HG03097 (cell line): ENCODE measurements at regions not wholly inside any gene's neighbourhood (a gene's known extent, or its start where the extent isn't known, plus 50 kb on each side); places are given as distances from the start of the nearest gene placed in this dataset.

Experiments used
- ATAC-seq: cut with Tn5 transposase; IDR thresholded peaks from one replicate; pipeline ENCODE4 v1.9.1; 2021; ENCODE audit not compliant: unreplicated experiment, low FRiP score

DNA sequence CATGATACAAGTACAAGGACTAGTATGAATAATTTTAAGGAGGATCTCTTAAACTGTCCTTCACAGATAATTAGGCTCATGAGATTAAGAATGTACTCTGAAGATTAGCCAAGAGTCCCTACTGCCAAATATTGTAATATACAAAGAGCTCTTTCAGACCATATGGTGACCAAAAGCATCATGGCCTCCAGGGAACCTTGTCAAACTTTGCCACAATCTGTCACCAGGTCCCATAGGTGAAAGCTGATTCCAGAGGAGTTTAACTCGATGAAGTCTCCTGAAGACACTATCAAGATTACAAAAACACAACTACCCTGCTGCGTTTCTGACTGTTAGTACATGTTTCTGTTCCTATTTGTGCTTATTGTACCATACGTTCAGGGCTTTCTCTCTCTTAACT is 395.4 kb upstream of the ITGA1 start:
- no peak for ATAC-seq

GRCh38 chr5:52409835-52410234 is 377.9 kb upstream of the ITGA1 start:
- no peak for ATAC-seq

DNA sequence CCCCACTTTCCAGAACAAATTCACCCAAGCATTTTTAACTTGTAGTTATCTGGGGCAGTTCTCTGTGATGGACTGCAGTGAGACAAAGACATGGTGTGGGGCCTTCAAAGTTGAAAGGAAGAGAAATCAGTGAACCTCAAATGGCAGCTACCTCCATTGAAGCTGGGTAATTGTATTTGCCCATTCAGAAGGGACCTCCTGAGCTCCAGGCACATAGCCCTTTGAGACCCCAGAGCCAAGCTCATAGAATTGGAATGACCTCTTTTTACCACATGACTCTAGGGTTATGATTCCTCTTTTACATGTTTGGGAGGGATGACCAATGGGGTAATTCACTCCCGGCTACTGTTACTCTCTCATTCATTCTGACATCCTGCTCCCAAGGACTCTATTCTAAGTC is 368.4 kb upstream of the ITGA1 start:
- no peak for ATAC-seq

- no peak for ATAC-seq
Observed at GRCh38 chr5:52427615-52428014, 360.1 kb upstream of the ITGA1 start.

DNA sequence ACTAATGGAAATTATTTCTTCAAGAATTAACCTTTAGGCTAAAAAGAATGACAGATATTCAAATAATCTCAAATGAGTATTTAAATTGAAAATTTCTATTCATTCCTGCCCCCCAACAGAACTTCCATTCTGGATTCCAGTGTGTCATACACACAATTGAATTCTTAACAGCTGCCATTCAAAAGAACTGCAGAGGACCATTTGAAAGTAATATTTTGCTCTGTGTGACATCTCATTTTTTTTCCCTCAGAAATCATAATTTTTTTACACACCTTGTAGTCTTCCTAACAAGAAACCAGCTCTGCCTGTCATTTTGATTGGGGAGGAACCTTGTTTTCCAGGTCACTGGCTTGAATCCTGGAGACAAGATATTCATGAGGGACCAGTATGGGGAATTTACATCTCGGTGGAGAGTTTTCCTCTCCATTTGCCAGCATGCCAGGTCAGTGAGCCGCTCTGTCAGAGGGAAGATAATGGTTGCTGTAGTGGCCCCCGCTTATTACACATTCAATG is 358.7 kb upstream of the ITGA1 start:
- ATAC-seq, result no peak

DNA sequence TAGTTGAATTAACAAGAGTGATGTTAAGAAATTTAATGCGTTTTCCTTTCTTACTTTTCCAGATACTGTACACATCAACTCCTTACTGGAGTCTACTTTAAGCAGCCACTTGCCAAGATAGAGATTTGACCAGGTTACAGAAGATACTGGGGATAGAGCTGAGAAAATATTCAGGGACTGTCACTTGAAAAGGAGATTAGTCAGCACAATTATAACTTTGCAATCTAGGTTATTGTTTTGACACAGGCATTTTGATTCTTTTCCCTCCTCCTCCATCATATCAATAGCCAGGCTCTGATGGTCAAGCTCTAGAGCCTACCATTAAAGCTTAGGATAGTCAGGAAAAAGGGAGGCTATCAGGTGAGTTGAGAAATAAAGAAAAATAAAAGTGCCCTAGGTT is 345.9 kb upstream of the ITGA1 start:
- ATAC-seq, result no peak

- no peak for ATAC-seq
Observed at GRCh38 chr5:52443187-52443586, 344.5 kb upstream of the ITGA1 start.

- ATAC-seq, result no peak
Observed at GRCh38 chr5:52448111-52448510, 339.6 kb upstream of the ITGA1 start.

DNA sequence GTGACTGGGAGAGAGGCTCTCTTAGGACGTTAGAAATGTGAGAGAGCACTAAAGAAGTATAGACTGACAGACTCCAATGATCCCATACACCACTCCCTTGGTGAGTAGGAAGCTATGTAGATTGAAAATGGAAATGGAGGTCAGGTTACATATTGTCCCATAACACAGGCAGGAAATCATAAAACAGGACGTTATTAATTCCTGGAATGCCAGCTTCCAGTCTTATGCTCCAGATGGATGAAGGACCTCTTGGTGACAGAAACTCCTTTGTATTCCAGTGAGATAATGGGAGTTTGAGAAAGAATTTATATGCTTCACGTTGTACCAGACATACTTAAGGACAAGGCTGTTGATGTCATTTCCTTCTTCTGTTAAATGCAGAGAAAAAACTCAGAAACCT is 338.2 kb upstream of the ITGA1 start:
- ATAC-seq, result no peak

DNA sequence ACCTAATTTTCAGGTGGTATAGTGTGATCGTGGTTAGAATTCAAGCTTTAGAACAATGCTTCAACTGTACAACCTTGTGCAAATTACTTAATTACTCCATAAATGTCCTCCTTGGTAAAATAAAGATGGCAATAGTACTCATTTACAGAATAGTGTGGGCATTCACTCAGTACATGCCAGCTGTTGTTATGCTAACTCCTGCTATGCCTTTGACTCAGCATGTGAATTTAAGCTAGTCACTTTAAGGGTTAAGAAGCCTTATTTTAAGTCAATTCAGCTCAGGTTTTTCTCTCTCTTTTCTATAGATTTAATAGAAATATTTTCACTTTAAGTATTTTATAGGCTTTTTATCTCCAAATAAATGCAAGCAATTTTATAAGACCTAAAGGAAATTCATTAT is 335.6 kb upstream of the ITGA1 start:
- ATAC-seq, result no peak

DNA sequence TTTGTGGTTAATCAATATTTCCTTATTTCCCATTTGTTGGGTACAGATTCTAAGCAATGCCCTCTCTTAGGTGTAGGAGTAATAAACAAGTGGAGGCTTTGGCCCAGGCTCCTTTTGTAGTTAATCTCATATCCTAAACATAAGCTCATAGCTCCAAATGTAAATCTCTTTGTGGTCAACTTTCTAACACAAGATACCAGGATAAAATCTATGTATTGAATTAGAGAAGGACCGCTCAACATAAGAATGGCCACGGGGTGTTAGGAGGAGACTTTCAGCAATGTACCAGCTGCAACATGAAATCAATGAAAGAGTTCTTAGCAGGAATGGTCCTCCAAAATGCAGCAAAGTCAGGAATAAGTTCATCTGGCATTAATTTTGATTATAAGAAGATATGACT is 334.5 kb upstream of the ITGA1 start:
- ATAC-seq, result no peak

GRCh38 chr5:52455920-52456319 is 331.8 kb upstream of the ITGA1 start:
- no peak for ATAC-seq

DNA sequence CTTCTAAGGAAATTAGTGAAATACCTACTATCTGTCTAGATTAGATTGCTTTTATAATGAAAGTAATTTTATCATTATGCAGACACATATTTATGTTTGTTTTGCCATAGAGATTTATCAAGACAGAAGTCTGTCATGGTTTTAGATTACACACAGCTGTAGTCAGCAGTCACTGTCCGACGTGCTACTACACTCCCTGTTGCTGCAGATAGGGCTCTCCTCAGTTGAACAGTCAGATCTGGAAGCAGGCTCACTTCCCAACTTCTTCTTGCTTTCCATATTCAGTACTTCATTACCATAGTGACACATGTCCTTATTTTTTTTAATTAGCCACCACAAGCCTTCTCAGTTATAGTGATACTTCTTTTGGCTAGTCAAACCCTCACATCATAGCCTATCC is 329.9 kb upstream of the ITGA1 start:
- no peak for ATAC-seq

GRCh38 chr5:52466113-52466512 is 321.6 kb upstream of the ITGA1 start:
- no peak for ATAC-seq

DNA sequence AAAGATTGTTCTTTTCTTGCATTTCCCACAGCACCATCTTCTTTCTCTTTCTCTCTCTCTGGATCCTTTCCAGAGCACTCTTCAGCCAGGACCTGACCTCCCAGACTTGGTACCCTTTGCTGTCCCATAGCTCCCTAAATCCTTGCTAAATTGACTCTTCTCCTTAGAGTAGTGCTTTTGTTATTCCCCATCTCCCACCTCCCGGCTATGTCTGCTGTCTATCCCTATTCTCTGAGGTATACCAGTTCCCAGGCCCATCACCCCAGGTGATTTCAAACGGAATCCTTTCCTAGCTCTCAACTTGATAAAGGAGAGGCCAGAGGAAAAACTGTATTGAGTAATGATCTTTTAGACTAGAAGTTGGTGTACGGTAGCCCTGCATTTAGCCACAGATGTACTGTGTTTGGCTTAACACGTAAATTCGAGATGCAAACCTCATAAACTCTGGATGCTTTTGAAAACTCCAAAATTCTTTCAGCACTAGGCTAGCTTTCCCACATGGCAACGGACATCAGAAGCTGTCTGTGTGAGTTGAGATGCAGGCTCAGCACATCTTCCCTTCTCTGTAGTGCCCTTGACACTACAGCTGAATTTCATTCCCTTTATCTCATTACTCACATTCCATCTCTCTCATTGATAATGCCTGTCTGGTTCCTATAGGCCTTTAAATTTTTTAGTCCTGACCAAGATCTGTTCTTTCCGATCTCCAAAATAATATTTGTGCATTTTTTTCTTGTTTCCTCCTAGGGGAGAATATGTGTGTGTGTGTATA is 320.8 kb upstream of the ITGA1 start:
- ATAC-seq, result no peak

DNA sequence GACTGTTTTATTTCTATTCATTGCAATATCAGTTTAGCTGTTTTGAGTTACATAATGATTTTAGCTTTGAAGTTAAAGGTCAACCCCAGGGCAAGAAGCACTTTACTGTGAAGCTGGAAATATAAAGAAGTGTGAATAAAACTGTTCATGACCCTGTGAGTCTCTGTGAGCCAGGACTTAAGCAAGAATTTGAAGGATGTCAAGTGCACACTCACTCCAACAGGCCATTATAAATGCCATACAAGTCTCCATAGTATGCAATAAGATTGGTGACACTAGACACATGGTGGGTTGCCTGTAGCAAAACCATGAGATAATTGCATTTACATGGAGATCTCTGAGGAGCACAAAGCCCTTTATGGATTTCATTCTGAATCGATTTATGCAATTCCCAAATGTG is 318.7 kb upstream of the ITGA1 start:
- ATAC-seq, result no peak

- no peak for ATAC-seq
Observed at GRCh38 chr5:52469420-52469819, 318.3 kb upstream of the ITGA1 start.

DNA sequence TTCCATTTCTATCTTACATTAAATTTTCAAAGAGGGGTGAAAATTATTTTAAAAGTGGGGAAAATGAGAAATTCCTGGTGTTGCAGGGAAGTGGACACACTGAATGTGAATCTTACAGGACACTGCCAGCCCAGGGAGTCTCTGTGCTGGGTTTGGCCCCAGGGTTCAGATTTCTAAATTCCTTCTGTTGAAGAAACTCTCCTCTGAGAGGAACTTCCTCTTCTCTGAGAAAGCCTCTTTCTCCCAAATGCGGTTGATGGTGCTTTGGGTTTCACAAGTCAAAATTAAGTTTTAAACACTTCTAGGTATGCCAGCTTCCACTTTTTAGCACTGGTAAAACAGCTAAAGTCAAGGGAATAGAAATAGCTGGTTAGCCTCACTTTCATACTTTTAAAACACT is 317.9 kb upstream of the ITGA1 start:
- ATAC-seq, result no peak

- ATAC-seq, result no peak
Observed at GRCh38 chr5:52476346-52476745, 311.4 kb upstream of the ITGA1 start.

- no peak for ATAC-seq
Observed at GRCh38 chr5:52481201-52481600, 306.5 kb upstream of the ITGA1 start.

- ATAC-seq, result no peak
Observed at GRCh38 chr5:52481851-52482250, 305.9 kb upstream of the ITGA1 start.

DNA sequence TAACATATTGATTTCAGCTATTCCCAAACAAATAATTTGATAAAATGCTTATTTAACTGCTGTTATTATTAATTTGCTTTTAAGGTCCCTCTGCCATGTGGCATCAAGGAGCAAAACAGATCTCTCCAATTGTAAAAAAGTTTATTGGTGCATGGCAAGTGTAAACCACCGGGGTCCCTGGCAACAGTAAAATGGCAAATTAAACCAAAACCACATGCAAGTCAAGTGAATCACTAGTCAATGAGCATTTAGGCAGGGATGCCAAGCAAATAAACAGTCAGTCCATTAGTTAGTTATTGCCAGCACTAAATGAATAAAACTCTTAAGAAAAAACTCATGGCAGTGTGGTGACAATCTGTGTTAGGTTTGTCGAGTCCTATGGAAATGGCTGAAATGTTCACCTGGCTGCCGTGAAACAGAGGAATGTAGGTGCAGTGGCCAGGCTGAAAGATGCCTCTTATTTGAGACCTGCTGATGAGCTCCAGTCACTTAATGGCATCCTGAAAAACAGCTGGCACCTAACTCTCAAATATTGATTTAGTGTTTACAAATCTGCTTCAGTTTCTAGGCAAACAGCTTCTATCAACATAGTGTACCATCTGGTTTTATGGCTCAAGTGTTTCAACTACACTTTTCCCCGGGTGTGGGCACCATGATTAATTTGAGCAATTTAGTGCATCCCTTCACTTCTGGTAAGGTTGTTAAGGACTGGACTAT is 296.5 kb upstream of the ITGA1 start:
- ATAC-seq, result no peak
